ENCODE measurements at regions not wholly inside any gene's neighbourhood (a gene's known extent, or its start where the extent isn't known, plus 50 kb on each side); places are given as distances from the start of the nearest gene placed in this dataset.

DNA sequence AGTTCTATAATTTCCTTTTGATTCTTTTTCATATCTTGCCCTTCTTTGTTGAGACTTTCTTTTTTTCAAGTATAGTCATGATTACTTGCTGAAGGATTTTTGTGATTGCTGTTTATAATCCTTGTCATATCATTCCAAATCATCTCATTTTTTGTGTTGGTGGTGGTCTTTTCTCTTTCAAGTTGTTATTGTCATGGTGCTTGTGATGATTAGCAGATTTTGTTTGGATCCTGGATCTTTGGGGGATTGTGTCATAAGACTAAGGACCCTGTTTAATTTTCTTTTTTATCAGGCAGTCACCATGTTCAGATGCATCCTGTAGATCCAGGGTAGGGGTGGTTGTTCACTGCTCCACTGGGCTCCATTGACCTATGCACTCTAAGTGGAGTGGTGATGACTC lies 254.4 kb upstream of the FOXF1 start:
- Histone ChIP-seq H3K27ac (ENCODE audit: control insufficient read depth, insufficient read depth, low read length) (no peak overlapping the region), H3K9ac (ENCODE audit: control insufficient read depth, extremely low read depth, insufficient read depth, low read length) (no peak overlapping the region), H3K9me1 (ENCODE audit: control insufficient read depth, extremely low read depth, insufficient read depth, low read length) (no peaks in the 10 kb centered on the region), H4K20me1 (ENCODE audit: control insufficient read depth, extremely low read depth, insufficient read depth, low read length) (no peaks in the 10 kb centered on the region), H3K9me3 (ENCODE audit: control insufficient read depth, low read depth, low read length) (peaks cover 1% of the 10 kb centered on the region), H3K4me2 (ENCODE audit: control insufficient read depth, extremely low read depth, insufficient read depth, low read depth, low read length) (no peak overlapping the region), H3K4me3 (ENCODE audit: control insufficient read depth in 2 of 3, extremely low read depth in 1 of 3, insufficient read depth in 2 of 3, low read depth in 1 of 3, low read length in 3 of 3) (no peak overlapping the region), H3K4me1 (ENCODE audit: control insufficient read depth, extremely low read depth, insufficient read depth, low read length) (no peaks in the 10 kb centered on the region), H3K27me3 (ENCODE audit: control insufficient read depth, extremely low read depth, insufficient read depth, low read length) (no peaks in the 10 kb centered on the region), H3K79me2 (ENCODE audit: control insufficient read depth, insufficient read depth, low read length) (no peaks in the 10 kb centered on the region), H2AFZ (ENCODE audit: control insufficient read depth, low read length) (no peak overlapping the region), H3K36me3 (ENCODE audit: control insufficient read depth in 2 of 2, extremely low read depth in 1 of 2, insufficient read depth in 2 of 2, low read length in 2 of 2) (no peaks in the 10 kb centered on the region)
- TF ChIP-seq EZH2 (IDR thresholded peaks at IDR 0.05; ENCODE audit: low read length) = no peak
- TF ChIP-seq, protein P1, sequence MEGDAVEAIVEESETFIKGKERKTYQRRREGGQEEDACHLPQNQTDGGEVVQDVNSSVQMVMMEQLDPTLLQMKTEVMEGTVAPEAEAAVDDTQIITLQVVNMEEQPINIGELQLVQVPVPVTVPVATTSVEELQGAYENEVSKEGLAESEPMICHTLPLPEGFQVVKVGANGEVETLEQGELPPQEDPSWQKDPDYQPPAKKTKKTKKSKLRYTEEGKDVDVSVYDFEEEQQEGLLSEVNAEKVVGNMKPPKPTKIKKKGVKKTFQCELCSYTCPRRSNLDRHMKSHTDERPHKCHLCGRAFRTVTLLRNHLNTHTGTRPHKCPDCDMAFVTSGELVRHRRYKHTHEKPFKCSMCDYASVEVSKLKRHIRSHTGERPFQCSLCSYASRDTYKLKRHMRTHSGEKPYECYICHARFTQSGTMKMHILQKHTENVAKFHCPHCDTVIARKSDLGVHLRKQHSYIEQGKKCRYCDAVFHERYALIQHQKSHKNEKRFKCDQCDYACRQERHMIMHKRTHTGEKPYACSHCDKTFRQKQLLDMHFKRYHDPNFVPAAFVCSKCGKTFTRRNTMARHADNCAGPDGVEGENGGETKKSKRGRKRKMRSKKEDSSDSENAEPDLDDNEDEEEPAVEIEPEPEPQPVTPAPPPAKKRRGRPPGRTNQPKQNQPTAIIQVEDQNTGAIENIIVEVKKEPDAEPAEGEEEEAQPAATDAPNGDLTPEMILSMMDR (optimal IDR thresholded peaks at IDR 0.05 in 1 of 3, IDR thresholded peaks at IDR 0.05 in 1 of 3, conservative IDR thresholded peaks at IDR 0.05 in 1 of 3; ENCODE audit: extremely low read depth in 1 of 3, insufficient read depth in 2 of 3, low read length in 3 of 3) = no peak
- FAIRE-seq = no peak
- no peak for DNase-seq (ENCODE audit: low read depth, low spot score)
- dilution Hi-C loops (cut with MboI; ENCODE audit: extremely low pct_ligation_motif_present, low sequenced_read_pairs) = no loop called here

DNA sequence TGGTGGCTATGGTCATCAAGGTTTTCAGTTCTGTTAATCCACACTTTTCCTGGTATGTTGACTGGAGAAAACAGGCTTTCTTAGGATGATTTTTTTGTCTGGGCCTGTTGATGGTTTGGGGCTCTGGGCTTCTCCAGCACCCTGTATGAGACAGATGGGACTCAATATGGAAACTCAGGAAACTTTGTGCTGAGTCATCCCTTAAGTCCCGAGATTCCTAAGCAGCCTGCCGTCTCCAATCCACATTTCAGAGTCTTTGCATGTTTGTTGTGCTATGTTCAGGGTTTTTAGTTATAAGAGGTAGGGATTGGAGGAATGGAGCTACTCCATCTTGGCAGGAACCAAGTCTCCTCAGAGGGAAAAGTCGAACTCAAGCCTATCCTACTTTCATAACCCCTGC lies 253.3 kb upstream of the FOXF1 start:
- DNase-seq (ENCODE audit: low read depth, low spot score) = no peak
- peaks cover 4% of the 10 kb centered on the region for H3K9me3 ChIP-seq (ENCODE audit: control insufficient read depth, low read depth, low read length)
- no peak overlapping the region for H3K9ac ChIP-seq (ENCODE audit: control insufficient read depth, extremely low read depth, insufficient read depth, low read length)
- no peak overlapping the region for H3K4me2 ChIP-seq (ENCODE audit: control insufficient read depth, extremely low read depth, insufficient read depth, low read depth, low read length)
- H3K27ac ChIP-seq (ENCODE audit: control insufficient read depth, insufficient read depth, low read length) = no peak overlapping the region
- dilution Hi-C loops (cut with MboI; ENCODE audit: extremely low pct_ligation_motif_present, low sequenced_read_pairs) = no loop called here
- FAIRE-seq = no peak
- H3K9me1 ChIP-seq (ENCODE audit: control insufficient read depth, extremely low read depth, insufficient read depth, low read length) = no peaks in the 10 kb centered on the region
- H4K20me1 ChIP-seq (ENCODE audit: control insufficient read depth, extremely low read depth, insufficient read depth, low read length) = no peaks in the 10 kb centered on the region
- H3K79me2 ChIP-seq (ENCODE audit: control insufficient read depth, insufficient read depth, low read length) = no peaks in the 10 kb centered on the region
- H3K36me3 ChIP-seq (ENCODE audit: control insufficient read depth in 2 of 2, extremely low read depth in 1 of 2, insufficient read depth in 2 of 2, low read length in 2 of 2) = no peaks in the 10 kb centered on the region
- H3K4me3 ChIP-seq (ENCODE audit: control insufficient read depth in 2 of 3, extremely low read depth in 1 of 3, insufficient read depth in 2 of 3, low read depth in 1 of 3, low read length in 3 of 3) = no peak overlapping the region
- TF ChIP-seq EZH2 (IDR thresholded peaks at IDR 0.05; ENCODE audit: low read length) = no peak
- TF ChIP-seq, protein P1 (optimal IDR thresholded peaks at IDR 0.05 in 1 of 3, IDR thresholded peaks at IDR 0.05 in 1 of 3, conservative IDR thresholded peaks at IDR 0.05 in 1 of 3; ENCODE audit: extremely low read depth in 1 of 3, insufficient read depth in 2 of 3, low read length in 3 of 3) = no peak
- no peaks in the 10 kb centered on the region for H3K4me1 ChIP-seq (ENCODE audit: control insufficient read depth, extremely low read depth, insufficient read depth, low read length)
- H3K27me3 ChIP-seq (ENCODE audit: control insufficient read depth, extremely low read depth, insufficient read depth, low read length) = no peaks in the 10 kb centered on the region
- H2AFZ ChIP-seq (ENCODE audit: control insufficient read depth, low read length) = no peak overlapping the region

Data from keratinocyte (primary cell).